ENCODE measurements at regions not wholly inside any gene's neighbourhood (a gene's known extent, or its start where the extent isn't known, plus 50 kb on each side); places are given as distances from the start of the nearest gene placed in this dataset.

- TF ChIP-seq POLR2A (IDR thresholded peaks at IDR 0.05; ENCODE audit: low read depth, low read length) (no peak), POLR2AphosphoS5 (IDR thresholded peaks at IDR 0.05; ENCODE audit: low read depth, low read length) (no peak), TAF1 (IDR thresholded peaks at IDR 0.05; ENCODE audit: borderline replicate concordance, low read depth, low read length) (no peak)
Measured at GRCh38 chr3:144275005-144275404, 303.4 kb downstream of the DIPK2A start.
